ENCODE measurements at regions not wholly inside any gene's neighbourhood (a gene's known extent, or its start where the extent isn't known, plus 50 kb on each side); places are given as distances from the start of the nearest gene placed in this dataset.

GRCh38 chr13:40311356-40312101 is 354.9 kb downstream of the FOXO1 start:
- TF ChIP-seq EP300 (IDR thresholded peaks at IDR 0.05; ENCODE audit: borderline replicate concordance in 1 of 2, control insufficient read depth in 1 of 2, low read depth in 2 of 2, low read length in 2 of 2) (no peak), RUNX3 (IDR thresholded peaks at IDR 0.05; ENCODE audit: low read length) (no peak), HCFC1 (IDR thresholded peaks at IDR 0.05; ENCODE audit: low read length) (no peak), ELK1 (IDR thresholded peaks at IDR 0.05; ENCODE audit: low read depth, low read length) (no peak), REST (IDR thresholded peaks at IDR 0.05; ENCODE audit: low read depth, low read length) (no peak), STAT1 (conservative IDR thresholded peaks at IDR 0.05) (no peak), POLR2A (IDR thresholded peaks at IDR 0.05; ENCODE audit: low read depth, low read length) (no peak)
